ENCODE measurements at regions not wholly inside any gene's neighbourhood (a gene's known extent, or its start where the extent isn't known, plus 50 kb on each side); places are given as distances from the start of the nearest gene placed in this dataset.

DNA sequence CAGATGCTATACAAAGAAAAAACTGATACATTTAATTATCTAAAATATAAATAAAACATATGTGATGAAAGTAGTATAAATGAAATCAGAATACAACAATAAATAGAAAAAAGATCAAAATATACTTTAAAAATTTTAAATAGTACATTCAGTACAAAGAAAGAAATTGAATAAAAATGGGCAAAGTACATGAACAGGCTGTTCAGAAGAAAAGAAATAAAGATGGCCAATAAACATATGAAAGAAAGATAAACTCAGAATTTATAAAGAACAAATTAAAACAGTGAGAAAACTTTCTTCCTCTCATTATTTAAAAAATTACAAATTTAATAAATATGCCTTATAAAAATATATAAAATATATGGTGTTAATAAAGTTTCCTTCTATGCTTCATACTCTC, 50.5 kb upstream of the AMOTL1 start:
- H2BK20ac ChIP-seq (ENCODE audit: low read depth, low read length): no peak overlapping the region
- no peak overlapping the region for H2AFZ ChIP-seq (replicated peaks; ENCODE audit: low read length, poor library complexity)
- no peak overlapping the region for H4K5ac ChIP-seq (ENCODE audit: low read depth, low read length)
- H3K56ac ChIP-seq (ENCODE audit: extremely low read depth, insufficient read depth, low read length): no peak overlapping the region
- H3K4me2 ChIP-seq (ENCODE audit: low read depth, low read length): no peak overlapping the region
- intact Hi-C loops (cut with micrococcal nuclease): no loop called here
- dilution Hi-C loops (cut with HindIII; ENCODE audit: low sequenced_read_pairs, unreplicated experiment): no loop called here
- H2AK5ac ChIP-seq (ENCODE audit: low read depth, low read length): no peak overlapping the region
- no peaks in the 10 kb centered on the region for H3K9me3 ChIP-seq (ENCODE audit: control insufficient read depth, insufficient read depth, low read length)
- ATAC-seq (ENCODE audit: low read depth) (no peak), DNase-seq (no peak)
- no peak overlapping the region for H3K27ac ChIP-seq (ENCODE audit: insufficient read depth, low read length)
- no peak overlapping the region for H2AK9ac ChIP-seq (replicated peaks; ENCODE audit: low read depth, low read length, poor library complexity)
- no peak overlapping the region for H2BK5ac ChIP-seq (ENCODE audit: low read depth, low read length, poor library complexity, severe bottlenecking)
- H3K18ac ChIP-seq (ENCODE audit: low read depth, low read length): no peak overlapping the region
- TF ChIP-seq MXI1 (IDR thresholded peaks at IDR 0.05; ENCODE audit: borderline replicate concordance, low read depth, low read length) (no peak), POLR2A (IDR thresholded peaks at IDR 0.05; ENCODE audit: low read depth, low read length) (no peak), MAFK (IDR thresholded peaks at IDR 0.05; ENCODE audit: low read depth, low read length) (no peak), RFX5 (IDR thresholded peaks at IDR 0.05; ENCODE audit: low read depth, low read length) (no peak), CEBPB (IDR thresholded peaks at IDR 0.05; ENCODE audit: low read depth, low read length) (no peak), SMC3 (IDR thresholded peaks at IDR 0.05; ENCODE audit: low read depth, low read length) (no peak), FOS (IDR thresholded peaks at IDR 0.05; ENCODE audit: low read depth, low read length) (no peak), RAD21 (IDR thresholded peaks at IDR 0.05; ENCODE audit: low read length) (no peak), NFE2L2 (IDR thresholded peaks at IDR 0.05; ENCODE audit: low read depth, low read length) (no peak), BHLHE40 (IDR thresholded peaks at IDR 0.05; ENCODE audit: low read depth, low read length) (no peak), MAZ (IDR thresholded peaks at IDR 0.05; ENCODE audit: borderline replicate concordance, low read depth, low read length) (no peak), RCOR1 (IDR thresholded peaks at IDR 0.05; ENCODE audit: insufficient replicate concordance, low read length) (no peak), CHD1 (IDR thresholded peaks at IDR 0.05; ENCODE audit: low read depth, low read length) (no peak)
- TF ChIP-seq, protein P1, sequence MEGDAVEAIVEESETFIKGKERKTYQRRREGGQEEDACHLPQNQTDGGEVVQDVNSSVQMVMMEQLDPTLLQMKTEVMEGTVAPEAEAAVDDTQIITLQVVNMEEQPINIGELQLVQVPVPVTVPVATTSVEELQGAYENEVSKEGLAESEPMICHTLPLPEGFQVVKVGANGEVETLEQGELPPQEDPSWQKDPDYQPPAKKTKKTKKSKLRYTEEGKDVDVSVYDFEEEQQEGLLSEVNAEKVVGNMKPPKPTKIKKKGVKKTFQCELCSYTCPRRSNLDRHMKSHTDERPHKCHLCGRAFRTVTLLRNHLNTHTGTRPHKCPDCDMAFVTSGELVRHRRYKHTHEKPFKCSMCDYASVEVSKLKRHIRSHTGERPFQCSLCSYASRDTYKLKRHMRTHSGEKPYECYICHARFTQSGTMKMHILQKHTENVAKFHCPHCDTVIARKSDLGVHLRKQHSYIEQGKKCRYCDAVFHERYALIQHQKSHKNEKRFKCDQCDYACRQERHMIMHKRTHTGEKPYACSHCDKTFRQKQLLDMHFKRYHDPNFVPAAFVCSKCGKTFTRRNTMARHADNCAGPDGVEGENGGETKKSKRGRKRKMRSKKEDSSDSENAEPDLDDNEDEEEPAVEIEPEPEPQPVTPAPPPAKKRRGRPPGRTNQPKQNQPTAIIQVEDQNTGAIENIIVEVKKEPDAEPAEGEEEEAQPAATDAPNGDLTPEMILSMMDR (conservative IDR thresholded peaks at IDR 0.05; ENCODE audit: low read depth, low read length): no peak
- TF ChIP-seq, protein P2, sequence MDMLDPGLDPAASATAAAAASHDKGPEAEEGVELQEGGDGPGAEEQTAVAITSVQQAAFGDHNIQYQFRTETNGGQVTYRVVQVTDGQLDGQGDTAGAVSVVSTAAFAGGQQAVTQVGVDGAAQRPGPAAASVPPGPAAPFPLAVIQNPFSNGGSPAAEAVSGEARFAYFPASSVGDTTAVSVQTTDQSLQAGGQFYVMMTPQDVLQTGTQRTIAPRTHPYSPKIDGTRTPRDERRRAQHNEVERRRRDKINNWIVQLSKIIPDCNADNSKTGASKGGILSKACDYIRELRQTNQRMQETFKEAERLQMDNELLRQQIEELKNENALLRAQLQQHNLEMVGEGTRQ (IDR thresholded peaks at IDR 0.05; ENCODE audit: low read depth, low read length): no peak
- TF ChIP-seq, protein P3, sequence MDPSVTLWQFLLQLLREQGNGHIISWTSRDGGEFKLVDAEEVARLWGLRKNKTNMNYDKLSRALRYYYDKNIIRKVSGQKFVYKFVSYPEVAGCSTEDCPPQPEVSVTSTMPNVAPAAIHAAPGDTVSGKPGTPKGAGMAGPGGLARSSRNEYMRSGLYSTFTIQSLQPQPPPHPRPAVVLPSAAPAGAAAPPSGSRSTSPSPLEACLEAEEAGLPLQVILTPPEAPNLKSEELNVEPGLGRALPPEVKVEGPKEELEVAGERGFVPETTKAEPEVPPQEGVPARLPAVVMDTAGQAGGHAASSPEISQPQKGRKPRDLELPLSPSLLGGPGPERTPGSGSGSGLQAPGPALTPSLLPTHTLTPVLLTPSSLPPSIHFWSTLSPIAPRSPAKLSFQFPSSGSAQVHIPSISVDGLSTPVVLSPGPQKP (IDR thresholded peaks at IDR 0.05; ENCODE audit: borderline replicate concordance, low read depth, low read length): no peak
- POLR2A ChIA-PET (ENCODE audit: unreplicated experiment): no interaction called here
- CTCF ChIA-PET: no interaction called here
- H3K79me1 ChIP-seq (ENCODE audit: low read depth in 1 of 2, low read length in 2 of 2): no peaks in the 10 kb centered on the region
- no peak overlapping the region for H2BK120ac ChIP-seq (ENCODE audit: low read depth, low read length)
- H3K27me3 ChIP-seq (ENCODE audit: control insufficient read depth, insufficient read depth, low read length): peaks cover 13% of the 10 kb centered on the region
- H3K4me3 ChIP-seq (ENCODE audit: insufficient read depth, low read depth, low read length): no peak overlapping the region
- H3K36me3 ChIP-seq (ENCODE audit: control insufficient read depth, insufficient read depth, low read length): no peaks in the 10 kb centered on the region
- no peak overlapping the region for H3K14ac ChIP-seq (replicated peaks; ENCODE audit: low read depth, low read length)
- in situ Hi-C loops (cut with MboI; ENCODE audit: low sequenced_read_pairs): no loop called here
- no peak overlapping the region for H3K9ac ChIP-seq (ENCODE audit: low read depth, low read length)
- H3K23ac ChIP-seq (ENCODE audit: low read depth, low read length): no peak overlapping the region
- no TSS peak for BruUV-seq (replicated peaks)
- H4K91ac ChIP-seq (ENCODE audit: insufficient read depth, low read depth, low read length): no peak overlapping the region
- H3K4ac ChIP-seq (ENCODE audit: low read depth, low read length): no peak overlapping the region
- H3K9me1 ChIP-seq (ENCODE audit: insufficient read depth, low read length): no peaks in the 10 kb centered on the region
- no peak overlapping the region for H2BK15ac ChIP-seq (ENCODE audit: low read depth, low read length)
- no peaks in the 10 kb centered on the region for H3K4me1 ChIP-seq (ENCODE audit: control insufficient read depth, insufficient read depth, low read length)
- no peaks in the 10 kb centered on the region for H4K20me1 ChIP-seq (ENCODE audit: insufficient read depth, low read length)
- H4K8ac ChIP-seq (ENCODE audit: low read depth in 2 of 2, low read length in 2 of 2): no peak overlapping the region

Measured in IMR-90 (cell line).